Tibial nerve (tissue), 3 donors: ENCODE measurements at regions not wholly inside any gene's neighbourhood (a gene's known extent, or its start where the extent isn't known, plus 50 kb on each side); places are given as distances from the start of the nearest gene placed in this dataset.

Experiments
- POLR2A ChIP-seq, 2 donors: fragments of 450-650 bp; IDR thresholded peaks; one replicate each; pipeline ENCODE4 v1.6.1; 2017; ENCODE audit warnings: antibody characterized with exemption in 2 of 2, mild to moderate bottlenecking in 2 of 2, moderate library complexity in 2 of 2
- TF ChIP-seq, protein P1 (sequence below), 5 experiments: fragments of 200-600 bp in 3 of 5; fragments of 450-650 bp in 2 of 5; sonication (generic) in 3 of 5; IDR thresholded peaks; one replicate each; pipeline ENCODE4 v1.5.1; 2016 to 2019; ENCODE audit warnings: antibody characterized with exemption in 5 of 5, mild to moderate bottlenecking in 3 of 5, moderate library complexity in 2 of 5

- TF ChIP-seq, protein P1, sequence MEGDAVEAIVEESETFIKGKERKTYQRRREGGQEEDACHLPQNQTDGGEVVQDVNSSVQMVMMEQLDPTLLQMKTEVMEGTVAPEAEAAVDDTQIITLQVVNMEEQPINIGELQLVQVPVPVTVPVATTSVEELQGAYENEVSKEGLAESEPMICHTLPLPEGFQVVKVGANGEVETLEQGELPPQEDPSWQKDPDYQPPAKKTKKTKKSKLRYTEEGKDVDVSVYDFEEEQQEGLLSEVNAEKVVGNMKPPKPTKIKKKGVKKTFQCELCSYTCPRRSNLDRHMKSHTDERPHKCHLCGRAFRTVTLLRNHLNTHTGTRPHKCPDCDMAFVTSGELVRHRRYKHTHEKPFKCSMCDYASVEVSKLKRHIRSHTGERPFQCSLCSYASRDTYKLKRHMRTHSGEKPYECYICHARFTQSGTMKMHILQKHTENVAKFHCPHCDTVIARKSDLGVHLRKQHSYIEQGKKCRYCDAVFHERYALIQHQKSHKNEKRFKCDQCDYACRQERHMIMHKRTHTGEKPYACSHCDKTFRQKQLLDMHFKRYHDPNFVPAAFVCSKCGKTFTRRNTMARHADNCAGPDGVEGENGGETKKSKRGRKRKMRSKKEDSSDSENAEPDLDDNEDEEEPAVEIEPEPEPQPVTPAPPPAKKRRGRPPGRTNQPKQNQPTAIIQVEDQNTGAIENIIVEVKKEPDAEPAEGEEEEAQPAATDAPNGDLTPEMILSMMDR (IDR thresholded peaks at IDR 0.05): no peak
- TF ChIP-seq POLR2A (IDR thresholded peaks at IDR 0.05): no peak
Measured at GRCh38 chr7:138186951-138187351, 110.7 kb downstream of the AKR1D1 start.
